AG04450 (cell line): ENCODE measurements at regions not wholly inside any gene's neighbourhood (a gene's known extent, or its start where the extent isn't known, plus 50 kb on each side); places are given as distances from the start of the nearest gene placed in this dataset.

Experiments used
- CTCF ChIA-PET: fragments of 300-600, 350-600 bp; formaldehyde crosslinking; extraction: SDS; loops from one replicate; lab custom pipeline; 2022; ENCODE audit warnings: antibody characterized with exemption, inconsistent platforms; lab: Charles Lee
- POLR2A ChIA-PET: fragments of 350-600 bp; formaldehyde crosslinking; extraction: SDS; loops from one replicate; lab custom pipeline; 2021; ENCODE audit warnings: antibody characterized with exemption, inconsistent platforms; lab: Yijun Ruan, JAX
- DNase-seq: peaks from one replicate; pipeline ENCODE4 v3.0.0-alpha.2; 2011; ENCODE audit warnings: low read depth, low spot score
- H3K27ac ChIP-seq: one replicate; pipeline ENCODE4 v1.5.1; 2012; ENCODE audit warnings: low read depth, low read length, control low read depth
- H3K27me3 ChIP-seq: one replicate; pipeline ENCODE4 v1.6.0; 2012; ENCODE audit warnings: low read length; ENCODE audit not compliant: control insufficient read depth, insufficient read depth
- H3K4me3 ChIP-seq: 2 replicates; pipeline ENCODE4 v1.5.1; 2011; ENCODE audit warnings: mild to moderate bottlenecking, low read depth, low read length, control low read depth
- H3K9me3 ChIP-seq: 2 replicates; pipeline ENCODE4 v1.5.1; 2012; ENCODE audit warnings: low read length; ENCODE audit not compliant: control insufficient read depth, insufficient read depth
- TF ChIP-seq, protein P1 (sequence below): IDR thresholded peaks from 2 replicates; pipeline ENCODE4 v1.5.1; 2011; ENCODE audit warnings: low read depth, low read length, control low read depth, inconsistent platforms

DNA sequence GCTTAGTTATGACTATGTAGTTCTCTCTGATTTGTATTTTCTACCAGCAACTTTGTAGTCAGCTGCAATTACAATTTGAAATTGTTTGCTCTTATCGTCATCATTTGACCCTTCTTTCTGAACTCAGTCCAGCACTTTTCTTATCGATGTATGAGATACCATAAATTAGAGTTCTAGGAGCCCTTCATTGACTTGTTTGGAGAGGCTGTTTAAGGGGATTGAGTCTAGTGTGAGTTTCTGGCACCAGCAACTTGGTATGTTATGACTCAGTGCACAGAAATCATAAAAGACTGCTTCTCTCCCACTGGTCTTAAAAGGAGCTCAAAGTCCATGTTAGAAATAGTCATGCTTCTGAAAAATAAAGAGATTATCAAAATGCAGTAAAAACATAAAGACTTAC, 190.3 kb downstream of the TENT5A start:
- TF ChIP-seq, protein P1, sequence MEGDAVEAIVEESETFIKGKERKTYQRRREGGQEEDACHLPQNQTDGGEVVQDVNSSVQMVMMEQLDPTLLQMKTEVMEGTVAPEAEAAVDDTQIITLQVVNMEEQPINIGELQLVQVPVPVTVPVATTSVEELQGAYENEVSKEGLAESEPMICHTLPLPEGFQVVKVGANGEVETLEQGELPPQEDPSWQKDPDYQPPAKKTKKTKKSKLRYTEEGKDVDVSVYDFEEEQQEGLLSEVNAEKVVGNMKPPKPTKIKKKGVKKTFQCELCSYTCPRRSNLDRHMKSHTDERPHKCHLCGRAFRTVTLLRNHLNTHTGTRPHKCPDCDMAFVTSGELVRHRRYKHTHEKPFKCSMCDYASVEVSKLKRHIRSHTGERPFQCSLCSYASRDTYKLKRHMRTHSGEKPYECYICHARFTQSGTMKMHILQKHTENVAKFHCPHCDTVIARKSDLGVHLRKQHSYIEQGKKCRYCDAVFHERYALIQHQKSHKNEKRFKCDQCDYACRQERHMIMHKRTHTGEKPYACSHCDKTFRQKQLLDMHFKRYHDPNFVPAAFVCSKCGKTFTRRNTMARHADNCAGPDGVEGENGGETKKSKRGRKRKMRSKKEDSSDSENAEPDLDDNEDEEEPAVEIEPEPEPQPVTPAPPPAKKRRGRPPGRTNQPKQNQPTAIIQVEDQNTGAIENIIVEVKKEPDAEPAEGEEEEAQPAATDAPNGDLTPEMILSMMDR = no peak
- Histone ChIP-seq H3K27ac (no peak overlapping the region), H3K4me3 (no peak overlapping the region; the same call in 1 of the 2 replicates), H3K27me3 (no peaks in the 10 kb centered on the region), H3K9me3 (no peaks in the 10 kb centered on the region)
- DNase-seq = peak; percentile 43
- ChIA-PET POLR2A (interaction anchor here (0.7 to 0.9 kb wide), 2 partner anchors 89 to 191 kb away, joined by 3 read pairs; no protein-coding TSS in a partner anchor), CTCF (interaction anchor here (0.5 to 1.0 kb wide), 2 partner anchors 13 to 814 kb away, joined by 3 read pairs; no protein-coding TSS in a partner anchor)

DNA sequence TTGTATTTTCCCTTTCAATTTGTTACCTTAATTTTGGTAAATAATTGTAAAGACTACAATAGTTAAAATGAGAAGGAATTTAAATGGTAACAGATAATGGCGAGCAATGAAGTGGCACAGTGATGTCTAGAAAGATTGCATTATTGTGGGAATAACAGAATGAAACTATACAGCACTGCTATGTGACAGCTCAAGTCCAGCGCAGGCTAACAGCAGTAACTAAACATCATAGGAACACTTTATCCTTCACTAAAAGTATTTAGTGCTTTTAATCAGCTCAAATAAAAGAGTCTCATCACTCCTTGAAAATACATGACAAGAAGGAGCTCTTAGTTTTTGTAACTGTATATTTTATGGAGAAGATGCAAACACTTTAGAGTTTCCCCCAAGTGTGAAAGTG, 190.8 kb downstream of the TENT5A start:
- H3K27me3 ChIP-seq = no peaks in the 10 kb centered on the region
- TF ChIP-seq, protein P1 = no peak
- no peaks in the 10 kb centered on the region for H3K9me3 ChIP-seq
- no peak overlapping the region for H3K4me3 ChIP-seq
- ChIA-PET CTCF (interaction anchor here (0.5 kb wide), 1 partner anchor 813 kb away, joined by 3 read pairs; no protein-coding TSS in a partner anchor), POLR2A (interaction anchor here (0.9 kb wide), 1 partner anchor 191 kb away, joined by 3 read pairs; no protein-coding TSS in a partner anchor)
- H3K27ac ChIP-seq = no peak overlapping the region
- DNase-seq = no peak

DNA sequence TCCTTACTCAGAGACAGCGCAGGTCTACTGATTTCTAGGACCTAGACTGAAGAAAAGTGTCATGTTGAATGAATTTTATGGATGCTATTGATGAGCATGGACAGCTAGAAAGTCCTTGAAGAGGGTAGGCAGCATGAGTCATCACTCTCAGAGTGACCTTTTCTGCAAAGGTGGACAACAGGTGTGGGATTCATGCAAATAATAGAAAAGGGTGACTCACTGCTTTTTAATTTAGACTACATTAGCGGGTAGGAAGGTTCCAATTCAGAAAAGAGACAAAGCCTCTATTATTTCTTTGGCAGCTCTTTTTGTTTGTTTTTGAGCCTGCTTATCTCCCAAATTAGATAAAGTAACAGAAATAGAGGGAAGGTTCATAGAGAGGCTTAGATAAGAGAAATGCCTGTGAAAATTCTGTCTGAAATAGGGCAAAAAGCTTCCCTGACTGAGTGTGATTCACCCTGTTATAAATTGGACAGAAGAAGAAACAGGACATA, 191.4 kb downstream of the TENT5A start:
- no peak overlapping the region for H3K27ac ChIP-seq
- ChIA-PET CTCF (no interaction called here), POLR2A (no interaction called here)
- H3K27me3 ChIP-seq = no peaks in the 10 kb centered on the region
- TF ChIP-seq, protein P1 = no peak
- no peak for DNase-seq
- no peak overlapping the region for H3K4me3 ChIP-seq
- no peaks in the 10 kb centered on the region for H3K9me3 ChIP-seq

DNA sequence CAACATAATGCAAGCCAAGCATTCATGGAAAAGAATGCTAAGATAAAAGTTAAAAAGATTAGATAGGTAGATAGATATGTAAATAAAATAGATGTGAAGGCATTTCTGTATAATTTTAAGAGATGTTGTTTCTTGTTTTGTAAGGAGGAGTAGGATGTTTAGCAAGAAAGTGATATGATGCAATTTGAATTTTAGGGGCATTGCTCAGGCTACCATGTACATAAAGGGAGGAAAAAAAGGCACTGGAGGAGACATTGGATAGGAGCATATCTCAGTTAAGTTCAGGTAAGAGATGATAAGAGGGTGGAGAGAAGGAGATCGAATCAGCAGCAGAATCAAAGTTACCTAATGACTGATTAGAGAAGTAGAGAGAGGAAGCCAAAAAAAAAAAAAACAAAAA, 194.7 kb downstream of the TENT5A start:
- TF ChIP-seq, protein P1 = no peak
- Histone ChIP-seq H3K27ac (no peak overlapping the region), H3K9me3 (no peaks in the 10 kb centered on the region), H3K27me3 (no peaks in the 10 kb centered on the region), H3K4me3 (no peak overlapping the region)
- DNase-seq = no peak
- ChIA-PET POLR2A (no interaction called here), CTCF (interaction anchor here (0.7 kb wide), 1 partner anchor 92 kb away, joined by 3 read pairs; no protein-coding TSS in a partner anchor)

DNA sequence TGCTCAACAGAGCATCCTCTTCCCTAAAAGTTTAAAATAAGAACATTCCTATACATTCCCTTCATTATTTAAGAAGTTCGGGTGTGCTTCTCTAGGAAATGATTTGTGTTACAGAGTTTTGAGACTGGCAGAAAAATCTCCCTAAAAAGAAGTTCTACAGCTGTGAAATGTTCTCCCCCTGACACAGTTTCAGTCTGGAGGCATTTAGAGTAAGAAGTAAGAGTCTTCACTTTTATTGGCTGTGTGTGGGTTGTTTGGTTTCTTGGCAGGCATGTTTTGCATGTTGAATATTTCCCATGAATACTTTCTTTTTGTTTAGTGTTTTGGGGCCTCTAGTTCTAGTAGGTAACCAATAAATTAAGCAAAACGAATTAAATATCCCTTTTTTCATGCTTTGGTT, 195.9 kb downstream of the TENT5A start:
- TF ChIP-seq, protein P1 = no peak
- H3K4me3 ChIP-seq = no peak overlapping the region
- H3K27me3 ChIP-seq = no peaks in the 10 kb centered on the region
- H3K27ac ChIP-seq = no peak overlapping the region
- CTCF ChIA-PET = no interaction called here
- DNase-seq = no peak
- H3K9me3 ChIP-seq = no peaks in the 10 kb centered on the region
- POLR2A ChIA-PET = no interaction called here
